GM10248 (cell line): ENCODE measurements at regions not wholly inside any gene's neighbourhood (a gene's known extent, or its start where the extent isn't known, plus 50 kb on each side); places are given as distances from the start of the nearest gene placed in this dataset.

Experiments used
- CTCF ChIA-PET: fragments of 300-600 bp; sonication (Branson Sonifier 250); formaldehyde crosslinking; extraction: SDS; loops from one replicate; lab custom pipeline; 2021; ENCODE audit warnings: antibody characterized with exemption; lab: Yijun Ruan, JAX
- POLR2A ChIA-PET: fragments of 350-650 bp; sonication (Branson Sonifier 250); formaldehyde crosslinking; extraction: SDS; loops from one replicate; lab custom pipeline; 2020; ENCODE audit warnings: antibody characterized with exemption; lab: Yijun Ruan, JAX
- DNase-seq: peaks from one replicate; pipeline ENCODE4 v3.0.0; 2012; ENCODE audit errors: extremely low spot score
- TF ChIP-seq, protein P1 (sequence below): IDR thresholded peaks from 2 replicates; pipeline ENCODE4 v1.5.1; 2012; ENCODE audit warnings: mild to moderate bottlenecking, low read depth; ENCODE audit errors: extremely low read depth, missing control alignments, control extremely low read depth

DNA sequence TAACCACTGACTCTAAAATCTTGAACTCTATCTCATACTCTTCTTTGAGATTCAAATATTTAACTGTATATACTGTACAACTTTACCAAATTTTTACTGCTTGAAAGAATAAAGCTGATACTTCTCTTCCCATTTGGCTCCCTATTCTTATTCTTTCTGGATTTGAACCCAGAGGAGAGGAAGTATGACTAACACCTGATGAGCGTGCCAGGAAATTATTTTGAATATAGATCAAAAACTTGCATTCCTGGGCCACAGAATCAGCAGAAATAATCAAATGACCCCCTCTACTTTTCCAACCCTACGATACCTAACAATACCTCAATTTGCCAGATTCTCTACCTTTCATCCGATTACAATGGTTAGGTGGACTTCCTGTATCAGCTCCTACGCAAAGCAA, 285.8 kb downstream of the ISL1 start:
- CTCF ChIA-PET: no interaction called here
- no peak for DNase-seq
- POLR2A ChIA-PET: no interaction called here
- TF ChIP-seq, protein P1, sequence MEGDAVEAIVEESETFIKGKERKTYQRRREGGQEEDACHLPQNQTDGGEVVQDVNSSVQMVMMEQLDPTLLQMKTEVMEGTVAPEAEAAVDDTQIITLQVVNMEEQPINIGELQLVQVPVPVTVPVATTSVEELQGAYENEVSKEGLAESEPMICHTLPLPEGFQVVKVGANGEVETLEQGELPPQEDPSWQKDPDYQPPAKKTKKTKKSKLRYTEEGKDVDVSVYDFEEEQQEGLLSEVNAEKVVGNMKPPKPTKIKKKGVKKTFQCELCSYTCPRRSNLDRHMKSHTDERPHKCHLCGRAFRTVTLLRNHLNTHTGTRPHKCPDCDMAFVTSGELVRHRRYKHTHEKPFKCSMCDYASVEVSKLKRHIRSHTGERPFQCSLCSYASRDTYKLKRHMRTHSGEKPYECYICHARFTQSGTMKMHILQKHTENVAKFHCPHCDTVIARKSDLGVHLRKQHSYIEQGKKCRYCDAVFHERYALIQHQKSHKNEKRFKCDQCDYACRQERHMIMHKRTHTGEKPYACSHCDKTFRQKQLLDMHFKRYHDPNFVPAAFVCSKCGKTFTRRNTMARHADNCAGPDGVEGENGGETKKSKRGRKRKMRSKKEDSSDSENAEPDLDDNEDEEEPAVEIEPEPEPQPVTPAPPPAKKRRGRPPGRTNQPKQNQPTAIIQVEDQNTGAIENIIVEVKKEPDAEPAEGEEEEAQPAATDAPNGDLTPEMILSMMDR: no peak

DNA sequence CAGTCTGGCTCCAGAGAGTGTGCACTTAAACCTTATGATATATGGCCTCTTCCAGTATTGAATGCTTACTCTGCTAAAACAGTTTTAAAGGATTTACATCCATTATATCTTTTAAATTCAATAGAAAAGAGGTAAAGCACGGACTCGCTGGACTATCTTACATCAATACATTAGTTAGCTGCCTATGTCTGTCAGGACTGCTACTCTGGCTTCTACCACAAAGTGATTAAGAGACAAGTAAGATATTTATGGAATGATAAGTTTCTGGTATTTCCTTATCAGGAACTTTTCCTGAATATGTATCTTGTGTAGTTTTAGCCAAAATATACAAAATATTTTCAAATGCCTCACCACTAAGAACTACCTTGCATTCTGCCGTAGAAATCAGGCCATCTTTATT, 295.1 kb downstream of the ISL1 start:
- CTCF ChIA-PET: no interaction called here
- POLR2A ChIA-PET: no interaction called here
- TF ChIP-seq, protein P1: no peak
- DNase-seq: no peak

DNA sequence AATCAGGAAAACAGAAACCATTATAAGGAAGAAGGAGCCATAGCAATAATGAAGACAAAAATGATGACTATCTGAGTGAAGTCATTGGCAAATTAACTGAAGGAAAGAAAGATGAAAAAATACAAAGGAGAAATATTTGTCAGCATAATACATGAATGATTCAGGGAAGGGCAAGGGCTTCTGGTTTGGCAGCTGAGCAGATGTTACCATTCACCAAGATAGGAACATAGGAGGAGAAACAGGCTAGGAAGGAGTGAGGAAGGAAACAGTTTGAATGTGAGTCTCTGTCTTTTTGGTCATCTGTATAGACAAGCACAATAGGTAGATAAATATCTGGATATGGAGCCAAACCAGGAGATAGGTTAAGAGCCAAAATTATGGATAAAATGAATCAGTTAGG, 296.0 kb downstream of the ISL1 start:
- CTCF ChIA-PET: no interaction called here
- POLR2A ChIA-PET: no interaction called here
- DNase-seq: no peak
- TF ChIP-seq, protein P1: no peak

DNA sequence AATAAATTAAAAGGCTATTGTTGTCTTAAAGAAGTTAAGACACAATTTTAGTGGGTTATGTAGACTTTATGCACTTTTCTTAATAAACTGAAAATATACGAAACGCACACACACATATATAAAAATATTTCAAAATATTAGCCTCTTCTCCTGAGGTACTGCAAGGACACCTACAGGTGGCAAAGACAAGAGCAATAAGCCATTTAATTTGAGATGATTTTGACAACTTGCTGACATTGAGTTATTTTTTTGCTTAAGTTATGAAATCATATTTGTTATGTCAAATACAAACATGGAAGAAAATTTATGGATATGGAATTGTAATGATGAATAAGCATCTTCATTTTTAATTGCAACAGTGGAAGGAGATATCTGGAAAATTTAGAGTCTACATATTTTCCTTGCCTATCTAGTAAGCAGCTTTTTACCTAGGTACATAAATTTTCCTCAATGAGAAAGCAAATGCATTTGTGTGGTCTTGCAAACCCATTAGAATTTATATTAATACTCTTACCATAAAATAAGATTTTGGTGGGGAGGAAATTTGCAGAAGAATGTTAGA, 301.6 kb downstream of the ISL1 start:
- CTCF ChIA-PET: no interaction called here
- TF ChIP-seq, protein P1: no peak
- DNase-seq: no peak
- POLR2A ChIA-PET: no interaction called here

DNA sequence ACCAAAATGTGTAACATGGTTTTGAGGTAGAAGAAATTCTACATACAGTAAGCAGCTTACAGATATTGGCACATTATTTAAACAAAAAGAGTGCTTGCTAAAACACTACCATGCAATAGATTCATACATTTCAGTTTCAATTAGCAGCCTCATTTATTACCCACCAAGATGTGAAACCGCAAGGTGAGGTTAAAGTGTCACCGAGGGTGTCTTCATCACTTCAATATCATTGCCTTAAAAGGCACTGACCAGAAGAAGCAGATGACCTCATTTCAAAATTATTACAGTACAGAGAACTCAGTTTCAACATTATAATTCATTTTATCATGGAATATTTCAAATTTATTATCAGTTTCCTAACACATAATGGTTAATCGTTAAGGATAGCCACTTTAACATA, 302.2 kb downstream of the ISL1 start:
- POLR2A ChIA-PET: no interaction called here
- TF ChIP-seq, protein P1: no peak
- no peak for DNase-seq
- CTCF ChIA-PET: no interaction called here

DNA sequence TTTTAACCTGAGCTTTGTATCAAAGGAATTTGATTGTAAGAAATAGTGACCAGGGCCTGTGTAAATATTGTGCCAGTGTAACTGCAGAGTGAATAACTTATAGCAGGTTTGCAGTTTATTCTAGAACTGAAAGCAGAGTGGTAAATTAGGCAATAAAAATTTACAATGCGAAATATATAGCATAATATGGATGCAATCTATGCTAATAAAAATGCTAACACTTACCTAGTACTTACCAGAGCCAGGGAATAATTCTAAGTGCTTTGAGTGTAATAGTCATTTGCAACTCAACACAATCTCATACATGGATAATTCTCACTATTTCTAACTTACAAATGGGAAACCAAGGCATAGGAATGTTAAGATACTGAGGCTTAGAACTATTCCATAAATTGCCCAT, 303.4 kb downstream of the ISL1 start:
- TF ChIP-seq, protein P1: no peak
- ChIA-PET CTCF (no interaction called here), POLR2A (no interaction called here)
- no peak for DNase-seq

DNA sequence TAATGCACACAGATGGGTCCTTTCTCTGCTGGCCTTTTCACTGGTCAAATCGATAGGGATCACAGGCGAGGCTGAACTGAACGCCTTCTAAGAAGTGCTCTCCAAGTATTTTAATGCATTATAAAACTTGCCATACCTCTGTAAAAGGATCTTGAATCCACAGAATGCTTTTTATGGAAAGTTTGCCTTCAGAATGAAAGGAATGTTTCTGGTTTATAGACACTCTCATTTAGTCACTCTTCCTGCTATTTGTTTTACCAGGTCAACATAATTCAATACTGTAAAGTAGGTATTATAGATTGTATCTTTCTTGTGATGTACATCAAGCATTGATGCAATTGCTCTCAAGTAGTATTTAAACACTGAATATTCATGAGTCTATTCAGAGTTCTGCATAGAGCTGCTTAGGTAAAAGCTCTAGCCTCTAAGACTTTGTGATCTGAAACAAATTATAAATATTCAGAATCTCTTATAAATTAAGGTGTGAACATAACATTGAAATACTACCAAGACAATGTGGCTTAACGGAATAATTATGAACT, 308.4 kb downstream of the ISL1 start:
- no peak for DNase-seq
- CTCF ChIA-PET: no interaction called here
- TF ChIP-seq, protein P1: no peak
- POLR2A ChIA-PET: no interaction called here
